GM15510 (cell line): ENCODE measurements at regions not wholly inside any gene's neighbourhood (a gene's known extent, or its start where the extent isn't known, plus 50 kb on each side); places are given as distances from the start of the nearest gene placed in this dataset.

Experiments
- POLR2A ChIP-seq: IDR thresholded peaks from 3 replicates; pipeline ENCODE4 v1.6.1; 2011; ENCODE audit warnings: borderline replicate concordance; ENCODE audit not compliant: insufficient read length; ENCODE audit errors: extremely low read depth

DNA sequence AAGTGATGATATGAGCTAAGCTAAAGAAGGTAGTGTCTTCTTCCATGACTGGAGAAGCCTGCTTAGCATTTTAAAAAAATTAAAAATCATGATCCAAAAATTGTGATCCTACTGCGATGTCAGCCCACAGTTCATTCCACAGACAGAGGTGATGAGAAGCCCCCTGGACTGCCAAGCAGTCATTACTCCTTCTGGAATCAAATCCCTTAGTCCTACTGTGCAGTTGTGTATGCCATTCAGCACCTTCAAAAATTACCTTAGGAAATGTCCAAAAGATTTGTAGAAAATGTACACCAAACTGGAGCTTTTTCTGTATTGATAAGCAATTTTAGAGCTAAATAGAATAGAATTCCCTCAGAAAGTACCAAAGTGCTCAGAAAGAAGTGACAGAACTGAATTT lies 283.5 kb upstream of the NFE2L3 start:
- TF ChIP-seq POLR2A = no peak

GRCh38 chr7:25870574-25870973 lies 281.4 kb upstream of the NFE2L3 start:
- no peak for TF ChIP-seq POLR2A

- no peak for TF ChIP-seq POLR2A
Observed at GRCh38 chr7:25876092-25876491, 275.9 kb upstream of the NFE2L3 start.

DNA sequence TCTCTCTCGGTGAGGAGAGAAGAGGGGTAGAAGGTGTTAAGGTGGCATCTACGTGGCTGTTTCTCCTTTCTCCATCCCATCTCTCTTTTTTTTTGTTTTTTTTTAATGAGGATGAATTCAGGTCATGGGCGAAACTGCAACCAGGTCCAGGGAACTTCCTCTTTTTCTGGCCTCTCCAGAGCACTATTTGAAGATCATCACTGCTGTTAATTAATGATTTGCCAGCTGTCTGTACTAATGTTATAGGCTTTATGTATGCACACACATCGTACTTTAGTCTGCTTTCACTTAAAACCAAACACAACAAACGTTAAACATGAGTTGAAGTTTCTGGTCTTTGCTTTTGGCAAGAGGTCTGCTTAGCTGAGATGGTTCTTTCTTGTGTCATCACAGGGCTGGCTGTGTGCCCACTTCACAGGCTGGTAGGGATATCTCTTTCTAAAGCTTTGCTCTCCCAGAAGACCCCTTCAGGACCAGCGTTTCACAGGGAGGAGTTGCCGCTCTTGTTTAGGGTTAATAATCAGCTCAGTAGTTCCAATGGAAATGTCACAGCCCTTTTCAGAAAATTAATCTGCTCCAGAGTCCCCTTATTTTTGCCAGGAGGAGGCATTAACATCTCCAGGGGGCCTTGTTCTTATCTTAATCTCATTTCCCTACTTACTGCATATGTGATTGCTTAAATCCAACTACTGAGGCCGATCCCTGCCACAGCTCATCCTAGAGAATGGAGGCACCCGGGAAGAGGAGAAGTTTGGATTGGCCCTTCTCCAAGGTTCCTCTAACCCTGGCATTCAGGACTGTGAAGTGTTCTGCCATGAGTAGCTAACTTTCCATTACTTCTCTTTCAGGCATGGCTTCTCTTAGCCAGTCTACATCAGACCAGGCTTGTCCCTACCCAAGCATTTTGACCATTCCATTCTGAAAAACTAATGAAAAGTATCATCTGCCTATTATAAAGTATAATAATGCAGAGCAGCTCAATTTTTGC lies 273.9 kb upstream of the NFE2L3 start:
- no peak for TF ChIP-seq POLR2A

DNA sequence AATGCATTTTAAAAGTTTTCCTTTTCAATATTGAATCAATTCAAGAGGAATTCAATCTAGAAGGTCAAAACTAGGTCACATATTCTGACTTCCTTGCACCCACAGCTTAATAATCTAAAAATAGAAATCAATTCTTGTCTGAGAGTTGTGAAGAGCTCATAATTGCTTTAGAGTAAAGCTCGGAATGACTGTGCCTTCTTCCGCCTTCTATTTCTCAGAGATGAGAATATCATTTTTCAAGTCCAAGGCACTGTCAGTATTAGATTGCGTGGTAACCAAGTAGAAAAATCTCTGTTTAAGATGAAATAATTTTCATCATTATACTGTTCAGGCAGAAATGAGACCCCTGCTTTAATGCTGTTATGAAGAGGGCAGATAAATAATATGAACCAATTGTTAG lies 272.2 kb upstream of the NFE2L3 start:
- no peak for TF ChIP-seq POLR2A

DNA sequence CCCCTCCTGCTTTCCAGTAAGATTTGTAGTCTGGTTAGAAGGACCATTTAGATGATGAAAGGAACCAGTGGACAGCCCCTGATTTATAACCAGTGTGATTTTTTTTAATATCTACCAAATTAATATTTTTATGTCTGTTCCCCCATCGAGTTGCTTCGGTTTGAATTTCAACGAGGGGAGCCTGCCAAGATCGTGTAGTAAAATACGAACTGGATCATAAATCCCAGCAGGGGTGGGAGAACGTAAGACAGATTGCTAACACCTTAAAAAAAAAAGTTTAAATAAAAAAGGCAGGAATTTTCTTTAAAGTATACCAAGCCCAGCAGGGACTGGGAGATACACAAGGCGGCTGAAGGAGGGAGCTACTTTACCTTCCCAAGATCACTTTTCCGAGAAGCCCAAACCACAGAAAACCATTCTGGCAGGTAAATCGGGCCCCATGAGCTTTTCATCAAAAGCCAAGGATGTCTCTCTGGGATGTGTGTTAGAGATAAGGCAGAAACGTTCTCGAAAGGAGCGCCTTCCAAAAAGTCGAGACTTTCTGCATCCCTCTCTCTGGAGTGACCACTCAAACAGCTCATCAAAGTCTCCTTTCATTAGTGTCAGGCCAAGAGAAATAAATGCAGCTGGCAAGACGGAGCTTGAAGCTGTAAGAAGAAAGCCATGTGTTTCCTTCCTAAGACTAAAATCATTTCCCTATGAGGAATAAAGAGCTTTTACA lies 270.5 kb upstream of the NFE2L3 start:
- no peak for TF ChIP-seq POLR2A

DNA sequence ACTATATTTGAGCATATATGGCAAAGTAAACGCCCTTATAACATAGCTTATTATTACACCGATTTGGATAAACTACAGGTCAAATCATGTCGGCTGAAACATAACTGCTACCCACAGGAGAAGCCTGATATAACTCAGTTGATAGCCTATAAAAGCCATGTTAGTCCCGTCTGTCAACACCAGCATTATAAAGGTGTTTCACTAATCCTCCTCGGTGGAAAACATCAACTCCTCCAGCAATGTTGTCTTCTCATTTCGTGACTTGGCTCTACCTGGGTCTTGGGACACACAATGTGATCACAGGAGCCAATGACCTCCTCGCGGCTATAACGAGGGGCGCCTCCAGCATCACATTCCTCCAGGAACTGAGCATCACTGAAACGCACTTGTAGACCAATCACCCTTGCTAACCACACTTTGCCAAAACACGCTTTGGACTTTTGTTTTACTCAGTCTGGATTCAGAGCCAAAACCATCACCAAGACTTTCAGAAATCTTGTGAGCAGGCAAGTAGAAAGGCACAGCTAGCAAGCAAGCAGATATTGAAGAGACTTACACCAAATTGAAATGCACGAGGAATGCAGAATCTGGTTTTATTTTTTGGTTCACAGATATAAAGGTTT lies 269.7 kb upstream of the NFE2L3 start:
- no peak for TF ChIP-seq POLR2A

GRCh38 chr7:25884265-25884828 lies 267.7 kb upstream of the NFE2L3 start:
- no peak for TF ChIP-seq POLR2A

DNA sequence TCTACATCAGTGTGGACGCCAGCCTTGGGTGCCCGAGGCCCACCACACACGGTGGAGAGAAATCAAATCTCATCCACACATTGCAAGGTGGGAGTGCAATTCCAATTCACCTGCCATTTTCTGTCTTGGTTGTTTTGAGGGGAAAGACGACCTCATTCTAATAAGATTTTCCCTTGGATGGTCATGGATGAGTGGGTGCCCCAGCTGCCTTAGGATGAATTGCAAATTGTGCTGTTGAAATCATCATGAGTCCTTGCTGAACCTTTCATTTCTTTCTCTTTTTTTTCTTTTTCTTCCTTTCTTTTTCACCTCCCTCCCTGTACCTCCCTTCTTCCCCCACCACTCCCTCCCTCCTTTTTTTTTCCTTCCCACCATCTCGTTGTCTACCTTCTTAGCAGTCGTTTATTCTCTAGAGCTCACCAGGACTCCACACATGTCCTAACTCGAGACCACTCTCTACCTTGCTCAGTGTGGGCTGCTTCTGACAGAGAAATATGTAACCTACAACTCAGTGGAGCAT lies 266.9 kb upstream of the NFE2L3 start:
- TF ChIP-seq POLR2A = no peak

GRCh38 chr7:25886387-25887240 lies 265.4 kb upstream of the NFE2L3 start:
- TF ChIP-seq POLR2A = no peak

DNA sequence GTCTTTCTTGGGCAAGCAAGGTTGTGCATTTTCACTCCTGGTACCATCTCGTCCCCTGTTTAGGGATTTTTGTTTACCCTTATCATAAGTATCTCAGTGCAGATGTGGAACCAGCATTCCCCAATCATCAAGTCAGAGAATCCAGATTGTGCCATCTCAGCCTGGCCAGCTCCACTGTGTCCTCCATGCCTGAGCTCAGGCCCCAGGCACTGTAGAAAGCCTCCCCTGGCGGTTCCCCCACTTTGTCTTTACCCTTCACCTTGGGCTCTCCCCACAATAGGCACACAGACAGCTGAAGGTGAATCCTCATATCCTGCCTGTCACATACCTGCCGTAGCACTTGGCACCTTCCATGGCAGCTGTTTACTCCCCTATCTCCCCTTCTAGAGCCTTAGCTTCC lies 264.7 kb upstream of the NFE2L3 start:
- TF ChIP-seq POLR2A = no peak

GRCh38 chr7:25887795-25888559 lies 264.0 kb upstream of the NFE2L3 start:
- TF ChIP-seq POLR2A = no peak

DNA sequence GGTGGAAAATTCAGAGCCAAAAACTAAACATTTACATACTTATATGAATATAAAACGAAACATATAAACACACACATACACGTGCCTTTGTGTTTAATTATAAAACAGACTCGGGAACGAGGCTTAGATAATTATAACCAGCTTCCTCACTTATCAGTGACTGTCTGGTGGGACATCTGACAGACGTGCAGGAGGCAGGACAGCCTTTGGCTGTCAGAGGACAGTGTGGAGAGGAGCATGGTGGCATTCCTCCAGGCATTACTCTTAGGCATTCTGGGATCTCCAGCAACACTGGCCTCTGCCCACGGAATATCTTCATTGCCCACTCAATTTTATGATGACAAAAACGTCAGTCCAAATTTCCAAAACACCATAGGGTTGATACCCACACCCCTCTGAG lies 262.2 kb upstream of the NFE2L3 start:
- no peak for TF ChIP-seq POLR2A
